Esophagus muscularis mucosa (tissue), 4 donors: ENCODE measurements at regions not wholly inside any gene's neighbourhood (a gene's known extent, or its start where the extent isn't known, plus 50 kb on each side); places are given as distances from the start of the nearest gene placed in this dataset.

ENCODE experiments used
- DNase-seq: peaks from one replicate; pipeline ENCODE4 v3.0.0-alpha.2; 2017; ENCODE audit errors: extremely low spot score
- H3K27ac ChIP-seq, 4 donors: fragments of 200-600 bp; sonication (generic); replicated peaks in 1 of 4; 1 replicate in 3 of 4; 2 replicates in 1 of 4; pipeline ENCODE4 v1.5.1; 2016 to 2019; ENCODE audit warnings: mild to moderate bottlenecking in 1 of 4
- H3K27me3 ChIP-seq, 4 donors: fragments of 200-600 bp; sonication (generic); one replicate each; pipeline versions ENCODE4 v1.5.1 to v1.6.0; 2016 to 2019
- H3K36me3 ChIP-seq, 4 donors: fragments of 200-600 bp; sonication (generic); one replicate each; pipeline ENCODE4 v1.5.1; 2016 to 2019
- H3K4me1 ChIP-seq, 4 donors: fragments of 200-600 bp; sonication (generic); one replicate each; pipeline ENCODE4 v1.5.1; 2016 to 2019
- H3K4me3 ChIP-seq, 4 donors: fragments of 200-600 bp; sonication (generic); 1 replicate in 2 of 4; 2 replicates in 2 of 4; pipeline ENCODE4 v1.5.1; 2016 to 2019; ENCODE audit warnings: mild to moderate bottlenecking in 4 of 4, moderate library complexity in 1 of 4
- H3K9me3 ChIP-seq, 4 donors: fragments of 200-600 bp; sonication (generic); 1 replicate in 3 of 4; 2 replicates in 1 of 4; pipeline ENCODE4 v1.5.1; 2016 to 2019
- CTCF ChIP-seq, 3 experiments: fragments of 200-600 bp in 2 of 3; fragments of 450-650 bp in 1 of 3; sonication (generic) in 2 of 3; IDR thresholded peaks; one replicate each; pipeline ENCODE4 v1.5.1; 2017 to 2019; ENCODE audit warnings: antibody characterized with exemption in 3 of 3, mild to moderate bottlenecking in 2 of 3, moderate library complexity in 1 of 3
- EP300 ChIP-seq: sonication (generic); formaldehyde crosslinking; IDR thresholded peaks from one replicate; pipeline ENCODE4 v1.6.1; 2017; ENCODE audit warnings: antibody characterized with exemption
- POLR2A ChIP-seq: fragments of 450-650 bp; IDR thresholded peaks from one replicate; pipeline ENCODE4 v1.6.1; 2017; ENCODE audit warnings: antibody characterized with exemption, moderate library complexity, mild to moderate bottlenecking, low read depth
- POLR2AphosphoS5 ChIP-seq, 2 donors: sonication (generic); formaldehyde crosslinking; IDR thresholded peaks; one replicate each; pipeline ENCODE4 v1.6.1; 2017; ENCODE audit warnings: antibody characterized with exemption in 2 of 2
- WGBS: methylation state at CpG from one replicate; pipeline ENCODE4 v1.1.5; 2018; 5-methylcytosine and 5-hydroxymethylcytosine counted together
- intact Hi-C: fragments of 100-400 bp; cut with DNase I; formaldehyde crosslinking; loops from one replicate; pipeline ENCODE4 v1.15.1; 2023

GRCh38 chr1:2879591-2879990 lies 78.1 kb upstream of the TTC34 start:
- intact Hi-C loops, result loop anchor here (5.0 kb wide), 1 partner anchor 543 kb away; no protein-coding TSS in a partner anchor
- peaks cover 0 to 81% (median 0%) of the 10 kb centered on the region in 4 donors for H3K27me3 ChIP-seq
- TF ChIP-seq CTCF (IDR thresholded peaks at IDR 0.05) (no peak), POLR2AphosphoS5 (IDR thresholded peaks at IDR 0.05) (no peak), POLR2A (no peak), EP300 (no peak)
- H3K4me1 ChIP-seq, result peaks cover 0 to 19% (median 15%) of the 10 kb centered on the region in 4 donors
- H3K27ac ChIP-seq, result no peak overlapping the region
- H3K9me3 ChIP-seq, result no peaks in the 10 kb centered on the region
- WGBS, result no CpG with 5 or more reads among the region's 18 CpGs
- H3K4me3 ChIP-seq, result no peak overlapping the region
- no peak for DNase-seq
- no peaks in the 10 kb centered on the region for H3K36me3 ChIP-seq

- WGBS, result 85% methylated on average over 10 of the region's 12 CpGs
- Histone ChIP-seq H3K36me3 (no peaks in the 10 kb centered on the region), H3K27ac (no peak overlapping the region), H3K4me1 (peaks cover 0 to 14% (median 10%) of the 10 kb centered on the region in 4 donors), H3K4me3 (no peak overlapping the region), H3K27me3 (peaks cover 0 to 76% (median 0%) of the 10 kb centered on the region in 4 donors), H3K9me3 (no peaks in the 10 kb centered on the region)
- no peak for DNase-seq
- intact Hi-C loops, result no loop called here
- TF ChIP-seq POLR2AphosphoS5 (IDR thresholded peaks at IDR 0.05), result no peak
- no peak for TF ChIP-seq EP300
- no peak for TF ChIP-seq POLR2A
- TF ChIP-seq CTCF (IDR thresholded peaks at IDR 0.05), result no peak
Measured at GRCh38 chr1:2880086-2880485, 78.6 kb upstream of the TTC34 start.

GRCh38 chr1:2880812-2881295 lies 79.4 kb upstream of the TTC34 start:
- DNase-seq, result no peak
- H3K4me3 ChIP-seq, result no peak overlapping the region
- intact Hi-C loops, result no loop called here
- WGBS, result 84% methylated on average over 13 of the region's 15 CpGs
- H3K27ac ChIP-seq, result no peak overlapping the region
- peaks cover 0 to 69% (median 0%) of the 10 kb centered on the region in 4 donors for H3K27me3 ChIP-seq
- H3K4me1 ChIP-seq, result peaks cover 0 to 6% (median 2%) of the 10 kb centered on the region in 4 donors
- no peaks in the 10 kb centered on the region for H3K9me3 ChIP-seq
- no peak for TF ChIP-seq POLR2A
- no peak for TF ChIP-seq CTCF (IDR thresholded peaks at IDR 0.05)
- TF ChIP-seq POLR2AphosphoS5 (IDR thresholded peaks at IDR 0.05), result no peak
- no peak for TF ChIP-seq EP300
- no peaks in the 10 kb centered on the region for H3K36me3 ChIP-seq

- Histone ChIP-seq H3K4me3 (no peak overlapping the region), H3K4me1 (no peaks in the 10 kb centered on the region), H3K27ac (no peak overlapping the region), H3K9me3 (no peaks in the 10 kb centered on the region), H3K27me3 (peaks cover 0 to 65% (median 0%) of the 10 kb centered on the region in 4 donors), H3K36me3 (no peaks in the 10 kb centered on the region)
- TF ChIP-seq CTCF (IDR thresholded peaks at IDR 0.05) (no peak), POLR2AphosphoS5 (IDR thresholded peaks at IDR 0.05) (no peak), POLR2A (no peak)
- whole genome bisulfite sequencing, result 90% methylated on average over 2 of the region's 15 CpGs
- intact Hi-C loops, result no loop called here
- DNase-seq, result no peak
Measured at GRCh38 chr1:2881556-2881955, 80.1 kb upstream of the TTC34 start.
